HepG2 (cell line): ENCODE measurements at regions not wholly inside any gene's neighbourhood (a gene's known extent, or its start where the extent isn't known, plus 50 kb on each side); places are given as distances from the start of the nearest gene placed in this dataset.

ENCODE experiments used
- AHDC1 ChIP-seq: sonication (generic); formaldehyde crosslinking; IDR thresholded peaks from 2 replicates; pipeline ENCODE4 v1.5.1; 2020; ENCODE audit warnings: mild to moderate bottlenecking, missing genetic modification reagents, borderline replicate concordance
- ARID5B ChIP-seq: IDR thresholded peaks from 2 replicates; pipeline ENCODE4 v1.4.0; 2020; ENCODE audit warnings: mild to moderate bottlenecking, missing genetic modification reagents
- GATAD2A ChIP-seq: IDR thresholded peaks from 2 replicates; pipeline ENCODE4 v1.6.1; 2016
- GFI1 ChIP-seq: sonication (generic); formaldehyde crosslinking; IDR thresholded peaks from 2 replicates; pipeline ENCODE4 v1.5.0; 2020; ENCODE audit warnings: missing genetic modification reagents, mild to moderate bottlenecking, borderline replicate concordance
- MLXIP ChIP-seq: sonication (generic); formaldehyde crosslinking; IDR thresholded peaks from 2 replicates; pipeline ENCODE4 v1.9.0; 2021; ENCODE audit warnings: missing genetic modification reagents, borderline replicate concordance
- RFX5 ChIP-seq: IDR thresholded peaks from 2 replicates; pipeline ENCODE4 v1.6.1; 2011; ENCODE audit warnings: low read depth, low read length, improper control_type of control experiment
- SMAD1 ChIP-seq: sonication (generic); formaldehyde crosslinking; IDR thresholded peaks from 2 replicates; pipeline ENCODE4 v1.4.0; 2020; ENCODE audit warnings: missing genetic modification reagents, low read depth, mild to moderate bottlenecking, borderline replicate concordance
- SMYD3 ChIP-seq: sonication (generic); formaldehyde crosslinking; IDR thresholded peaks from 2 replicates; pipeline ENCODE4 v1.8.1; 2023; ENCODE audit warnings: mild to moderate bottlenecking, missing genetic modification reagents
- ZBTB34 ChIP-seq: sonication (generic); formaldehyde crosslinking; IDR thresholded peaks from 2 replicates; pipeline ENCODE4 v1.8.0; 2022; ENCODE audit warnings: mild to moderate bottlenecking, missing genetic modification reagents
- ZBTB37 ChIP-seq: sonication (generic); formaldehyde crosslinking; IDR thresholded peaks from 2 replicates; pipeline ENCODE4 v1.4.0; 2020; ENCODE audit warnings: mild to moderate bottlenecking, missing genetic modification reagents
- ZC3H13 ChIP-seq: sonication (generic); formaldehyde crosslinking; IDR thresholded peaks from 2 replicates; pipeline ENCODE4 v1.8.1; 2023; ENCODE audit warnings: mild to moderate bottlenecking, missing genetic modification reagents, moderate library complexity
- ZNF124 ChIP-seq: sonication (generic); formaldehyde crosslinking; IDR thresholded peaks from 2 replicates; pipeline ENCODE4 v1.4.0; 2020; ENCODE audit warnings: missing genetic modification reagents
- ZNF549 ChIP-seq: sonication (generic); formaldehyde crosslinking; IDR thresholded peaks from 2 replicates; pipeline ENCODE4 v1.5.0; 2020; ENCODE audit warnings: missing genetic modification reagents
- ZNF570 ChIP-seq: sonication (generic); formaldehyde crosslinking; IDR thresholded peaks from 2 replicates; pipeline ENCODE4 v1.4.0; 2020; ENCODE audit warnings: mild to moderate bottlenecking, missing genetic modification reagents, borderline replicate concordance

- TF ChIP-seq ARID5B: 0 out of 2 replicates have a peak, but pooled peaks have one; percentile 31
- no peak for TF ChIP-seq GFI1 (CRISPR knock-in tag)
- TF ChIP-seq ZBTB34 (CRISPR knock-in tag): peak; percentile 79
- TF ChIP-seq MLXIP (CRISPR knock-in tag): no peak
- TF ChIP-seq RFX5: no peak
- TF ChIP-seq ZC3H13 (CRISPR knock-in tag): no peak
- peak; percentile 43; the same call in 1 of the 2 replicates for TF ChIP-seq ZNF124
- no peak for TF ChIP-seq SMAD1 (CRISPR knock-in tag)
- TF ChIP-seq SMYD3 (CRISPR knock-in tag): no peak
- no peak for TF ChIP-seq ZNF549 (CRISPR knock-in tag)
- peak; percentile 32; the same call in 1 of the 2 replicates for TF ChIP-seq GATAD2A
- no peak for TF ChIP-seq ZNF570
- TF ChIP-seq AHDC1 (CRISPR knock-in tag): no peak
- TF ChIP-seq ZBTB37 (CRISPR knock-in tag): peak; percentile 86
These were observed 106.7 kb downstream of the RPS29 start (continued) for GRCh38 chr14:49479432-49479831.
